IgD-negative memory B cell (primary cell): ENCODE measurements at regions not wholly inside any gene's neighbourhood (a gene's known extent, or its start where the extent isn't known, plus 50 kb on each side); places are given as distances from the start of the nearest gene placed in this dataset.

Source experiments
- H3K27ac Mint-ChIP-seq, 3 donors: one replicate each; pipeline ENCODE4 v1.8.0; 2020 to 2022; ENCODE audit warnings: mild to moderate bottlenecking in 3 of 3, mixed read lengths in 3 of 3, moderate library complexity in 1 of 3
- H3K27me3 Mint-ChIP-seq: one replicate; pipeline ENCODE4 v1.8.0; 2021; ENCODE audit warnings: mixed read lengths
- H3K36me3 Mint-ChIP-seq: one replicate; pipeline ENCODE4 v1.8.0; 2020; ENCODE audit warnings: mild to moderate bottlenecking, mixed read lengths
- H3K4me1 Mint-ChIP-seq, 3 donors: one replicate each; pipeline ENCODE4 v1.8.0; 2020 to 2022; ENCODE audit warnings: mixed read lengths in 3 of 3, mild to moderate bottlenecking in 1 of 3
- H3K4me3 Mint-ChIP-seq, 4 donors: one replicate each; pipeline ENCODE4 v1.8.0; 2020 to 2022; ENCODE audit warnings: mild to moderate bottlenecking in 4 of 4, mixed read lengths in 4 of 4, moderate library complexity in 3 of 4
- H3K9me3 Mint-ChIP-seq, 3 donors: one replicate each; pipeline ENCODE4 v1.8.0; 2020 to 2021; ENCODE audit warnings: mixed read lengths in 3 of 3, mild to moderate bottlenecking in 1 of 3

GRCh38 chr10:10421071-10421470 lies 596.6 kb upstream of the CELF2 start:
- Mint-ChIP-seq H3K4me1 (peaks cover 0 to 8% (median 6%) of the 10 kb centered on the region in 3 donors), H3K4me3 (peak overlapping the region in 1 of 4 donors; percentile 5), H3K36me3 (no peaks in the 10 kb centered on the region), H3K9me3 (peaks cover 0 to 3% (median 2%) of the 10 kb centered on the region in 3 donors), H3K27me3 (no peaks in the 10 kb centered on the region), H3K27ac (no peak overlapping the region)

GRCh38 chr10:10431422-10432066 lies 586.1 kb upstream of the CELF2 start:
- peaks cover 0 to 4% (median 0%) of the 10 kb centered on the region in 3 donors for H3K9me3 Mint-ChIP-seq
- no peaks in the 10 kb centered on the region for H3K4me1 Mint-ChIP-seq
- no peaks in the 10 kb centered on the region for H3K36me3 Mint-ChIP-seq
- no peak overlapping the region for H3K27ac Mint-ChIP-seq
- no peaks in the 10 kb centered on the region for H3K27me3 Mint-ChIP-seq
- H3K4me3 Mint-ChIP-seq = no peak overlapping the region

GRCh38 chr10:10432296-10433035 lies 585.2 kb upstream of the CELF2 start:
- H3K36me3 Mint-ChIP-seq = no peaks in the 10 kb centered on the region
- peaks cover 0 to 4% (median 0%) of the 10 kb centered on the region in 3 donors for H3K9me3 Mint-ChIP-seq
- no peaks in the 10 kb centered on the region for H3K27me3 Mint-ChIP-seq
- H3K4me1 Mint-ChIP-seq = no peaks in the 10 kb centered on the region
- no peak overlapping the region for H3K27ac Mint-ChIP-seq
- H3K4me3 Mint-ChIP-seq = no peak overlapping the region

GRCh38 chr10:10434312-10434711 lies 583.4 kb upstream of the CELF2 start:
- H3K36me3 Mint-ChIP-seq = no peaks in the 10 kb centered on the region
- H3K4me1 Mint-ChIP-seq = no peaks in the 10 kb centered on the region
- no peaks in the 10 kb centered on the region for H3K27me3 Mint-ChIP-seq

GRCh38 chr10:10437886-10438285 lies 579.8 kb upstream of the CELF2 start:
- Mint-ChIP-seq H3K27me3 (no peaks in the 10 kb centered on the region), H3K27ac (no peak overlapping the region), H3K4me1 (no peaks in the 10 kb centered on the region), H3K9me3 (peaks cover 0 to 4% (median 0%) of the 10 kb centered on the region in 3 donors), H3K4me3 (no peak overlapping the region), H3K36me3 (no peaks in the 10 kb centered on the region)

More at GRCh38 chr10:10434312-10434711, 583.4 kb upstream of the CELF2 start:
- no peak overlapping the region for H3K27ac Mint-ChIP-seq
- H3K4me3 Mint-ChIP-seq = no peak overlapping the region
- H3K9me3 Mint-ChIP-seq = peaks cover 0 to 4% (median 0%) of the 10 kb centered on the region in 3 donors

- H3K4me3 Mint-ChIP-seq = no peak overlapping the region
- no peaks in the 10 kb centered on the region for H3K36me3 Mint-ChIP-seq
- no peaks in the 10 kb centered on the region for H3K27me3 Mint-ChIP-seq
- no peaks in the 10 kb centered on the region for H3K4me1 Mint-ChIP-seq
- H3K9me3 Mint-ChIP-seq = peaks cover 0 to 4% (median 0%) of the 10 kb centered on the region in 3 donors
- no peak overlapping the region for H3K27ac Mint-ChIP-seq
These were observed 579.2 kb upstream of the CELF2 start for GRCh38 chr10:10438335-10439100.

- Mint-ChIP-seq H3K9me3 (peaks cover 0 to 7% (median 0%) of the 10 kb centered on the region in 3 donors), H3K4me1 (no peaks in the 10 kb centered on the region), H3K4me3 (no peak overlapping the region), H3K27ac (no peak overlapping the region), H3K36me3 (no peaks in the 10 kb centered on the region), H3K27me3 (no peaks in the 10 kb centered on the region)
These were observed 560.8 kb upstream of the CELF2 start for GRCh38 chr10:10456856-10457255.

GRCh38 chr10:10460451-10460850 lies 557.2 kb upstream of the CELF2 start:
- H3K4me3 Mint-ChIP-seq = no peak overlapping the region
- H3K4me1 Mint-ChIP-seq = no peaks in the 10 kb centered on the region
- no peaks in the 10 kb centered on the region for H3K27me3 Mint-ChIP-seq
- peaks cover 0 to 3% (median 0%) of the 10 kb centered on the region in 3 donors for H3K9me3 Mint-ChIP-seq
- no peak overlapping the region for H3K27ac Mint-ChIP-seq
- H3K36me3 Mint-ChIP-seq = no peaks in the 10 kb centered on the region

- Mint-ChIP-seq H3K27ac (no peak overlapping the region), H3K4me3 (no peak overlapping the region), H3K4me1 (no peaks in the 10 kb centered on the region), H3K27me3 (no peaks in the 10 kb centered on the region), H3K36me3 (no peaks in the 10 kb centered on the region), H3K9me3 (peaks cover 0 to 3% (median 0%) of the 10 kb centered on the region in 3 donors)
These were observed 555.3 kb upstream of the CELF2 start for GRCh38 chr10:10462151-10462941.

- H3K4me1 Mint-ChIP-seq = no peaks in the 10 kb centered on the region
- no peak overlapping the region for H3K27ac Mint-ChIP-seq
- no peaks in the 10 kb centered on the region for H3K36me3 Mint-ChIP-seq
- H3K4me3 Mint-ChIP-seq = no peak overlapping the region
- no peaks in the 10 kb centered on the region for H3K27me3 Mint-ChIP-seq
- H3K9me3 Mint-ChIP-seq = peaks cover 0 to 5% (median 3%) of the 10 kb centered on the region in 3 donors
These were observed 545.9 kb upstream of the CELF2 start for GRCh38 chr10:10471758-10472157.

GRCh38 chr10:10475812-10476211 lies 541.9 kb upstream of the CELF2 start:
- Mint-ChIP-seq H3K27ac (no peak overlapping the region), H3K27me3 (no peaks in the 10 kb centered on the region), H3K4me1 (no peaks in the 10 kb centered on the region), H3K4me3 (no peak overlapping the region), H3K36me3 (no peaks in the 10 kb centered on the region), H3K9me3 (peaks cover 0 to 5% (median 0%) of the 10 kb centered on the region in 3 donors)

GRCh38 chr10:10477844-10478243 lies 539.8 kb upstream of the CELF2 start:
- peaks cover 0 to 3% (median 0%) of the 10 kb centered on the region in 3 donors for H3K4me1 Mint-ChIP-seq
- H3K27ac Mint-ChIP-seq = no peak overlapping the region
- no peak overlapping the region for H3K4me3 Mint-ChIP-seq
- H3K36me3 Mint-ChIP-seq = no peaks in the 10 kb centered on the region
- peaks cover under 1% of the 10 kb centered on the region for H3K27me3 Mint-ChIP-seq
- H3K9me3 Mint-ChIP-seq = peaks cover 0 to 3% (median 0%) of the 10 kb centered on the region in 3 donors

GRCh38 chr10:10479465-10479864 lies 538.2 kb upstream of the CELF2 start:
- Mint-ChIP-seq H3K4me1 (peaks cover 0 to 3% (median 0%) of the 10 kb centered on the region in 3 donors), H3K27ac (no peak overlapping the region), H3K36me3 (no peaks in the 10 kb centered on the region), H3K4me3 (no peak overlapping the region), H3K27me3 (peaks cover 1% of the 10 kb centered on the region), H3K9me3 (no peaks in the 10 kb centered on the region)

GRCh38 chr10:10482613-10483012 lies 535.1 kb upstream of the CELF2 start:
- H3K4me3 Mint-ChIP-seq = no peak overlapping the region
- H3K27me3 Mint-ChIP-seq = peaks cover 1% of the 10 kb centered on the region
- H3K4me1 Mint-ChIP-seq = peaks cover 0 to 3% (median 0%) of the 10 kb centered on the region in 3 donors
- no peaks in the 10 kb centered on the region for H3K9me3 Mint-ChIP-seq
- H3K27ac Mint-ChIP-seq = no peak overlapping the region
- H3K36me3 Mint-ChIP-seq = no peaks in the 10 kb centered on the region
